Heart right ventricle (tissue), 16 donors: ENCODE measurements at regions not wholly inside any gene's neighbourhood (a gene's known extent, or its start where the extent isn't known, plus 50 kb on each side); places are given as distances from the start of the nearest gene placed in this dataset.

Source experiments
- ATAC-seq, 8 donors: fragments of 200-7000 bp; cut with Tn5 transposase; one replicate each; pipeline ENCODE4 v1.9.1; 2020; ENCODE audit warnings: mild to moderate bottlenecking in 8 of 8, moderate library complexity in 8 of 8, moderate number of reproducible peaks in 1 of 8
- DNase-seq, 2 donors: peaks; one replicate each; pipeline ENCODE4 v3.0.0-alpha.2; 2020
- H3K27ac ChIP-seq, 10 donors: fragments of 200-600 bp; sonication (generic) in 2 of 10; one replicate each; pipeline versions ENCODE4 v1.5.0 to v1.8.0; 2020 to 2022; ENCODE audit warnings: mild to moderate bottlenecking in 3 of 10
- H3K27me3 ChIP-seq, 7 donors: fragments of 200-600 bp; one replicate each; pipeline ENCODE4 v1.8.0; 2021 to 2022; ENCODE audit warnings: mild to moderate bottlenecking in 2 of 7
- H3K36me3 ChIP-seq, 9 donors: fragments of 200-600 bp; sonication (generic) in 1 of 9; one replicate each; pipeline versions ENCODE4 v1.5.0 to v1.8.0; 2020 to 2022; ENCODE audit warnings: mild to moderate bottlenecking in 2 of 9
- H3K4me1 ChIP-seq, 9 donors: fragments of 200-600 bp; sonication (generic) in 1 of 9; one replicate each; pipeline versions ENCODE4 v1.5.0 to v1.8.0; 2020 to 2022; ENCODE audit warnings: mild to moderate bottlenecking in 4 of 9
- H3K4me3 ChIP-seq, 10 donors: fragments of 200-600 bp; sonication (generic) in 2 of 10; one replicate each; pipeline versions ENCODE4 v1.5.0 to v1.8.0; 2020 to 2022; ENCODE audit warnings: mild to moderate bottlenecking in 7 of 10, moderate library complexity in 2 of 10
- H3K9me3 ChIP-seq, 11 donors: fragments of 200-600 bp in 10 of 11; sonication (generic) in 2 of 11; one replicate each; pipeline versions ENCODE4 v1.5.0 to v1.8.0; 2013 to 2022; ENCODE audit warnings: mild to moderate bottlenecking in 2 of 11, control low read depth in 1 of 11, moderate library complexity in 1 of 11
- WGBS, 2 donors: extraction: QIAGEN DNeasy Blood & Tissue Kit; methylation state at CpG; one replicate each; pipeline ENCODE4 v1.1.7; 2013; ENCODE audit warnings: inconsistent platforms in 1 of 2; 5-methylcytosine and 5-hydroxymethylcytosine counted together
- intact Hi-C, 10 donors: fragments of 100-400 bp; cut with DNase I; formaldehyde crosslinking; loops; one replicate each; pipeline versions ENCODE4 v1.11.1 to v1.14.2; 2022
- TF ChIP-seq, protein P1 (sequence below), 9 donors: fragments of 200-600 bp; sonication (generic) in 2 of 9; IDR thresholded peaks; one replicate each; pipeline versions ENCODE4 v1.5.0 to v1.8.0; 2021 to 2022; ENCODE audit warnings: antibody characterized with exemption in 9 of 9, mild to moderate bottlenecking in 5 of 9, moderate library complexity in 1 of 9
- donor health status: Arrhythmogenic right ventricular cardiomyopathy.
- donor health status: ischemic (EF 13 %, LVEDD 7.1; RV severe dilation, severe dysfunction).
- donor health status: healthy with polysubstance abuse.
- donor health status: DM: no; HTN: yes; CAD: no.
- donor health status: DM: no; HTN: no; CAD: no.
- donor health status: ischemic (EF 25% LVEDD 6.9; RV normal size, moderate dysfunction).
- donor health status: ischemic (EF 25% LVEDD 5.7; RV mildly dilated, moderate dysfunction).
- donor health status: healthy.
- donor health status: DM: yes; HTN: yes; CAD: no.
- donor health status: Ischemic cardiomyopathy.
- donor health status: ischemic (EF 35%, LVEDD 5.7; RV mildly dilated, moderate dysfunction).
- donor health status: nonischemic (EF 11% LVEDD 7.7; RV severe dilation, severe dysfunction).
- donor health status: DM: yes; HTN: yes; CAD: no.
- donor health status: PGD.
- donor health status: ischemic (EF 29% LVEDD 5.4; RV normal size, mild dysfunction).
- donor health status: nonischemic (EF 23%, LVEDD 6.1; RV moderate dilation, normal function).

GRCh38 chr1:23610677-23611076 is 51.4 kb upstream of the ID3 start:
- DNase-seq, result no peak
- Histone ChIP-seq H3K36me3 (no peaks in the 10 kb centered on the region), H3K9me3 (no peaks in the 10 kb centered on the region), H3K27me3 (peaks cover 0 to 2% (median 0%) of the 10 kb centered on the region in 7 donors), H3K27ac (no peak overlapping the region), H3K4me1 (peaks cover 0 to 14% (median 0%) of the 10 kb centered on the region in 9 donors), H3K4me3 (no peak overlapping the region)
- WGBS, 2 donors, result 84 to 96% methylated on average over 1 of the region's 1 CpG
- intact Hi-C loops, result no loop called here
- no peak for ATAC-seq
- TF ChIP-seq, protein P1, sequence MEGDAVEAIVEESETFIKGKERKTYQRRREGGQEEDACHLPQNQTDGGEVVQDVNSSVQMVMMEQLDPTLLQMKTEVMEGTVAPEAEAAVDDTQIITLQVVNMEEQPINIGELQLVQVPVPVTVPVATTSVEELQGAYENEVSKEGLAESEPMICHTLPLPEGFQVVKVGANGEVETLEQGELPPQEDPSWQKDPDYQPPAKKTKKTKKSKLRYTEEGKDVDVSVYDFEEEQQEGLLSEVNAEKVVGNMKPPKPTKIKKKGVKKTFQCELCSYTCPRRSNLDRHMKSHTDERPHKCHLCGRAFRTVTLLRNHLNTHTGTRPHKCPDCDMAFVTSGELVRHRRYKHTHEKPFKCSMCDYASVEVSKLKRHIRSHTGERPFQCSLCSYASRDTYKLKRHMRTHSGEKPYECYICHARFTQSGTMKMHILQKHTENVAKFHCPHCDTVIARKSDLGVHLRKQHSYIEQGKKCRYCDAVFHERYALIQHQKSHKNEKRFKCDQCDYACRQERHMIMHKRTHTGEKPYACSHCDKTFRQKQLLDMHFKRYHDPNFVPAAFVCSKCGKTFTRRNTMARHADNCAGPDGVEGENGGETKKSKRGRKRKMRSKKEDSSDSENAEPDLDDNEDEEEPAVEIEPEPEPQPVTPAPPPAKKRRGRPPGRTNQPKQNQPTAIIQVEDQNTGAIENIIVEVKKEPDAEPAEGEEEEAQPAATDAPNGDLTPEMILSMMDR (IDR thresholded peaks at IDR 0.05), result no peak

DNA sequence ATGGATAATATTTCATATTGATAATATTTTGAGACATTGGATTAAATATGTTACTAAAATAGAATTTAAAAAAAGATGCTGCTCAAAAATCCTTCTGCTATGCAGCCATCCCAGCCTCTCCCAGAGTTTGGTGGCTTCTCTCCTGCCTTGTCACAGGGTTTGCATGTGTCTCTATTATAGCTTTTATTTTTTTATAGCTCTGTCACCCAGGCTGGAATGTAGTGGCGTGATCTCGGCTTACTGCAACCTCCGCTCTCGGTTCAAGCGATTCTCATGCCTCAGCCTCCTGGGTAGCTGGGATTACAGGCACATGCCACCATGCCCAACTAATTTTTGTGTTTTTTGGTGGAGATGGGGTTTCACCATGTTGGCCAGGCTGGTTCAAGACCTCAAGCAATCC is 50.7 kb upstream of the ID3 start:
- intact Hi-C loops, result no loop called here
- Histone ChIP-seq H3K27me3 (no peaks in the 10 kb centered on the region), H3K36me3 (no peaks in the 10 kb centered on the region), H3K4me1 (peaks cover 0 to 14% (median 0%) of the 10 kb centered on the region in 9 donors), H3K4me3 (no peak overlapping the region), H3K27ac (no peak overlapping the region), H3K9me3 (no peaks in the 10 kb centered on the region)
- TF ChIP-seq, protein P1 (IDR thresholded peaks at IDR 0.05), result no peak
- DNase-seq (no peak), ATAC-seq (no peak)
- WGBS, 2 donors, result 94 to 95% methylated on average over 5 of the region's 5 CpGs
